T-cell (primary cell): ENCODE measurements at regions not wholly inside any gene's neighbourhood (a gene's known extent, or its start where the extent isn't known, plus 50 kb on each side); places are given as distances from the start of the nearest gene placed in this dataset.

Experiments
- ATAC-seq, 4 experiments: fragments of 200-7000 bp in 3 of 4; fragments of 150-1000 bp in 1 of 4; cut with Tn5 transposase; replicated peaks in 1 of 4; 1 replicate in 3 of 4; 2 replicates in 1 of 4; pipeline ENCODE4 v1.10.0; 2021; ENCODE audit warnings: moderate library complexity in 3 of 4, mild to moderate bottlenecking in 2 of 4, moderate number of reproducible peaks in 1 of 4
- CTCF ChIA-PET, 2 donors: fragments of 300-600 bp; sonication (Branson Sonifier 250); formaldehyde crosslinking; loops; one replicate each; lab custom pipeline; 2022; ENCODE audit warnings: antibody characterized with exemption in 2 of 2; lab: Charles Lee
- POLR2A ChIA-PET, 2 donors: fragments of 300-600 bp; sonication (Branson Sonifier 250); formaldehyde crosslinking; loops; one replicate each; lab custom pipeline; 2022; ENCODE audit warnings: antibody characterized with exemption in 2 of 2; lab: Charles Lee
- DNase-seq, 35 experiments: peaks; one replicate each; pipeline versions ENCODE4 v3.0.0 to v3.0.0-alpha.2; 2013 to 2023
- H3K27ac ChIP-seq: one replicate; pipeline ENCODE4 v1.5.1; 2013; ENCODE audit warnings: low read length
- H3K27me3 ChIP-seq, 2 experiments: replicated peaks in 1 of 2; 1 replicate in 1 of 2; 2 replicates in 1 of 2; pipeline versions ENCODE4 v1.6.1 to v1.7.0; 2013; ENCODE audit warnings: low read length in 1 of 2, mixed read lengths in 1 of 2; ENCODE audit not compliant: control insufficient read depth in 2 of 2, insufficient read depth in 2 of 2; ENCODE audit errors: extremely low read depth in 1 of 2
- H3K36me3 ChIP-seq, 2 donors: 1 replicate in 1 of 2; 2 replicates in 1 of 2; pipeline versions ENCODE4 v1.6.1 to v1.7.0; 2013; ENCODE audit warnings: low read length in 1 of 2; ENCODE audit not compliant: control insufficient read depth in 2 of 2, insufficient read depth in 1 of 2; ENCODE audit errors: extremely low read depth in 1 of 2
- H3K4me1 ChIP-seq, 2 experiments: 1 replicate in 1 of 2; 2 replicates in 1 of 2; pipeline versions ENCODE4 v1.6.1 to v1.7.0; 2013; ENCODE audit warnings: low read length in 2 of 2, mixed read lengths in 1 of 2; ENCODE audit not compliant: insufficient read depth in 2 of 2, control insufficient read depth in 1 of 2; ENCODE audit errors: extremely low read depth in 1 of 2
- H3K4me3 ChIP-seq, 2 donors: 1 replicate in 1 of 2; 2 replicates in 1 of 2; pipeline versions ENCODE4 v1.5.1 to v1.7.0; 2013; ENCODE audit warnings: mild to moderate bottlenecking in 2 of 2, low read length in 1 of 2, moderate library complexity in 1 of 2; ENCODE audit not compliant: control insufficient read depth in 1 of 2; ENCODE audit errors: extremely low read depth in 1 of 2
- H3K9me3 ChIP-seq: 2 replicates; pipeline ENCODE4 v1.7.0; 2013
- H3K27ac Mint-ChIP-seq, 2 donors: one replicate each; pipeline ENCODE4 v1.8.0; 2020 to 2021; ENCODE audit warnings: mild to moderate bottlenecking in 2 of 2, mixed read lengths in 2 of 2
- H3K27me3 Mint-ChIP-seq, 2 donors: one replicate each; pipeline ENCODE4 v1.8.0; 2021 to 2022; ENCODE audit warnings: mixed read lengths in 2 of 2
- H3K36me3 Mint-ChIP-seq: one replicate; pipeline ENCODE4 v1.8.0; 2021; ENCODE audit warnings: mixed read lengths
- H3K4me1 Mint-ChIP-seq, 3 donors: one replicate each; pipeline ENCODE4 v1.8.0; 2020 to 2022; ENCODE audit warnings: mixed read lengths in 3 of 3, mild to moderate bottlenecking in 1 of 3
- H3K4me3 Mint-ChIP-seq, 3 donors: one replicate each; pipeline ENCODE4 v1.8.0; 2020 to 2022; ENCODE audit warnings: mild to moderate bottlenecking in 3 of 3, mixed read lengths in 3 of 3, moderate library complexity in 3 of 3
- H3K9me3 Mint-ChIP-seq, 3 donors: one replicate each; pipeline ENCODE4 v1.8.0; 2020 to 2022; ENCODE audit warnings: mixed read lengths in 3 of 3

DNA sequence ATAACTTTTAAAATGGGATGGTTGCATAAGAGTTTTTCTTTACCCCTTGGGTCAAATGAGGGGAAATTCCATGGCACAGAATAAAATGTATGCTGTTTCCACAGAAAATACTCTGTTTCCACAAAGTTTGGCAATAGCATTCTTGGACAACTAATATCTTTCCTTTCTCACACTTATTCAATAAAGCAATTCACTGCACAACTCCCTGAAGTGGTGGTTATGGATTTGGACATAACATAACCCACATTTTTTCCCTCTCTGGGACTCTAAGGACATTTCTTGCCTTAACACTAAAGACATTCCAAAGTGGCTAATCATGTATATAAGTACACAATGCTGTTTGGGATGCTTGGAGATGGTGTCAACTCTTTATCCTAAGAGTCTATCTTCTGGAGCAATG lies 51.7 kb upstream of the GPM6B start:
- no peak for DNase-seq
- no peaks in the 10 kb centered on the region for H3K27me3 ChIP-seq
- CTCF ChIA-PET, result no interaction called here
- no peaks in the 10 kb centered on the region for H3K4me1 ChIP-seq
- Mint-ChIP-seq H3K36me3 (no peaks in the 10 kb centered on the region), H3K9me3 (no peaks in the 10 kb centered on the region), H3K4me3 (no peak overlapping the region), H3K27ac (no peak overlapping the region), H3K27me3 (peaks cover 5 to 43% of the 10 kb centered on the region in 2 donors), H3K4me1 (no peaks in the 10 kb centered on the region)
- no peak for ATAC-seq
- H3K36me3 ChIP-seq, result no peaks in the 10 kb centered on the region
- H3K4me3 ChIP-seq, result no peak overlapping the region
- POLR2A ChIA-PET, result no interaction called here
- no peak overlapping the region for H3K27ac ChIP-seq
- no peaks in the 10 kb centered on the region for H3K9me3 ChIP-seq
